G401 (cell line): ENCODE measurements at regions not wholly inside any gene's neighbourhood (a gene's known extent, or its start where the extent isn't known, plus 50 kb on each side); places are given as distances from the start of the nearest gene placed in this dataset.
"Not testable (repeated sequence)": the region's sequence is repeated elsewhere in the genome, so short reads cannot be mapped to it uniquely, and the experiment has no call there.

Experiments used
- DNase-seq: peaks from one replicate; pipeline ENCODE4 v3.0.0-alpha.2; 2015; ENCODE audit warnings: low spot score
- in situ Hi-C: cut with HindIII; loops from 2 replicates; pipeline ENCODE4 v1.10.0; 2016; ENCODE audit warnings: low sequenced_read_pairs, mixed read lengths

DNA sequence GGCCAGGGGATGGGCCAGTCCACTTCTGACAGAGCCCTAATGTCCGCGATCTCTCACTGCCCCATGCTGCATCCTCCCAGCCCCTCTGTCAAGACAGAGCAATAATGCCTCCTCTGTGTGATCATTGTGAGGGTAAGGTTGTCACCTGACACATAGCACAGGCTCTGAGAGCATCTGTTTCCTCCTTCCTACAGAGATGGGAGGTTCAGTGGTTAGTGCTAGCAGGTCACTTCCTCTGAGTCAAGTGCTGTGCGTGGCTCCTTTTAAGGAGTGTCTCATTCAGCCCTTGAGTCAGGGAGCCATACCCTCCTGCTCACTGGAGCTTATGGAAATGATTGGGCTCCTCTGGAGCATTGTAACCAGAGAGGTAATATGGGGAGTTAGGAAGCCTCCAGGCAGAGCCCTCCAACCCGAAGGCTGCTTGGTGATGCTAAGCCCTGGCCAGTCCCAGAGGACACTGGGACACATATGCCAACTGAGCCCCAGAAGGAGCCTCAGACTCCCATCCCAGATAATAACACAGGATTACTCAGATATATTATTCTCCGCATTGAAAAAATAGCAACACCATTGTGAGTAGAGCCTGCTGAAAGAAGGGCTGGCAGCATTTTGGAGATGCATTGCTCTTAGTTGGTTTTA, 189.0 kb downstream of the GALNT1 start:
- no peak for DNase-seq
- in situ Hi-C loops = no loop called here

DNA sequence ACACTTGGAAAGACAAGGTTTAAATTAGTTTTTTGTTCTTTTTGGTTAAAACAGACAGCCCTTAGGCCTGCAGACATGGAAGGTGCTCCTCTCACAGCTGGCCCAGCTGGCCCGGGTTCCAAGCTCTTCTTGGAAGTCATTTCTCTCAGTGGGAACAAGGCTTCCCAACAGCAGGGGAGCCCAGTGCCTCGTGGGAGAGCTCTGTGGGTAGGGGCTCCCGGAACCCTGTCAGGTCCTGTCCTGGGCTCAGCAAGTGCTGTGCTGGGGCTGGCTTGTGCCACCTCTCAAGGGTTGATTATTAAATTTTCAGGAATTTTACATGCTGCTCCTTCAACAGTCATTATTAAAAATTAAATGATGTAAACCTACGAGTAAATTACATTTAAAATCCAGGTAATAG, 189.6 kb downstream of the GALNT1 start:
- DNase-seq = no peak
- in situ Hi-C loops = no loop called here

DNA sequence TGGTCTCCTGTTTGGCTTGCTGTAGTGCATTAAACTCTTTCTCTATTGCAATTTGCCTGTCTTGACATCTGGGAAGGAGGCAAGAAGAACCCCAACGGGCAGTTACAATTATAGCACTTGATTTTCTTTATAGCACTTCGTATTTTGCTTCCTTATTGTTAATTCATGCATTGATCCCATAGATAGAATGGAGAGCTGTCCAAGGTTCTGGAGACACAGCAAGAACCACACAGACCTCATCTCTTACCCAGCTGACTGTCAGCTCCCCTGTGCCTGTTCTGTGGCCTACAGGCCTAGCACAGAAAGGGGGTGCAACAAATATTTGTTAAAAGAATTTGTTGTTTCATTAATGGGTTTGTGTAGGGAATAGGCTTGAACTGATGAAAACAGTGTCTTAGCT, 194.3 kb downstream of the GALNT1 start:
- DNase-seq = no peak
- in situ Hi-C loops = no loop called here

DNA sequence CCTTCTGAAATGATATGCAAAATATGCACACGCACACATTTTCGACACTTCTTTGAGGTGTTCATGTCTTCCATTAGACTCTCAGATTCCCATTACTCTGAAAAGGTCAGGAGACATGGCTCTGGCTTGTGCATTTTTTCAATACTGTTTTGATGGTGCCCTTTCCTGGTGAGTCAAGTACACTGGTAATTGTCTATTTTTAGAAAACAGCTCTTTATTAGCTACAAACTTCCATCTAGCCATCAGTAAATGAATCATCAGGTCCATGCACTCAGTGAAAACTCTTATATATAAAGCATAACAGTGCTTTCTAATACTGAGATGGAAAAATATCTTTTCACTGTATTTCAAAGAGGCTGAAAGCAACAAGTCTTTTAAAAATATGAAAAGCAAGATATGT, 194.9 kb downstream of the GALNT1 start:
- in situ Hi-C loops = no loop called here
- DNase-seq = no peak

DNA sequence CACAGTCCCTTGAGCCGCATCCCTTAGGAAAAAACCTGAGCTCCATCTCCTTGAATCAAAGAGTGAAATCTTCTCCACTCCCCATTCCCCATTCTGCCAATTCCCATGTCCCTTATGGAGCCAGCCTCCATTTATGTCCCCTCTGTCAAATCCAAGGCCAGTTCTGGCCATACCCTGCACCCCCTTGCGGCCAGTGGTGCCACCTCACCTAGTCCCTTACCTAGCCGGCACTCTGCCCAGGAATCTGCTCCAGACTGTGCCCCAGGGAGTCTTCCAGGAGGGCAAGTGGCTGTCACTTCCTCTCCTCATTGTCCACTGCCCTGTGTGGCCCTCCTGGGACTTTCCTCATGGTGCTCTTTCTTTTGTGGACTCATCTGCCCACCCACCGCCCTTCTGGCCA, 195.4 kb upstream of the RMP24 start:
- in situ Hi-C loops = no loop called here
- no peak for DNase-seq

- in situ Hi-C loops = no loop called here
- no peak for DNase-seq
Measured at GRCh38 chr18:35778850-35779627, 193.4 kb upstream of the RMP24 start.

GRCh38 chr18:35780937-35781336, 191.5 kb upstream of the RMP24 start:
- no peak for DNase-seq
- in situ Hi-C loops = no loop called here

DNA sequence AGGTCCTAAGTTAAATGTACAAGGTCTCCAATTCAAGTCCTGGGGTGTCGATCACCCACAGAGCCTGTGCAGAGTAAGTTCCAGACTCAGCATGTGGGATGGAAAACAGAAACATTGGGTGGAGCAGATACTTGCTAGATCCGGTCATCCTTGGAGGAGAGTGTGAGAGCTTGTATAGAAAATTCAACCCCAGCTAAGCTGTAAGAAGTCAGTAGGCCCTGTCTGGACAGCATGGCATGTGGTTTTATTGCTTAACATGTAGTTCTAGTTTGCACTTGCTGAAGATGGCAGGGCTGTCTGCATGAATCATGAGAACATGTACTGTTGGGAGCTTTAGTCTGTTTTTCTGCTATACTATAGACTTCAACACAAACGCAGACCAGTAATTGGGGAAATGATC, 189.6 kb upstream of the RMP24 start:
- in situ Hi-C loops = no loop called here
- no peak for DNase-seq

DNA sequence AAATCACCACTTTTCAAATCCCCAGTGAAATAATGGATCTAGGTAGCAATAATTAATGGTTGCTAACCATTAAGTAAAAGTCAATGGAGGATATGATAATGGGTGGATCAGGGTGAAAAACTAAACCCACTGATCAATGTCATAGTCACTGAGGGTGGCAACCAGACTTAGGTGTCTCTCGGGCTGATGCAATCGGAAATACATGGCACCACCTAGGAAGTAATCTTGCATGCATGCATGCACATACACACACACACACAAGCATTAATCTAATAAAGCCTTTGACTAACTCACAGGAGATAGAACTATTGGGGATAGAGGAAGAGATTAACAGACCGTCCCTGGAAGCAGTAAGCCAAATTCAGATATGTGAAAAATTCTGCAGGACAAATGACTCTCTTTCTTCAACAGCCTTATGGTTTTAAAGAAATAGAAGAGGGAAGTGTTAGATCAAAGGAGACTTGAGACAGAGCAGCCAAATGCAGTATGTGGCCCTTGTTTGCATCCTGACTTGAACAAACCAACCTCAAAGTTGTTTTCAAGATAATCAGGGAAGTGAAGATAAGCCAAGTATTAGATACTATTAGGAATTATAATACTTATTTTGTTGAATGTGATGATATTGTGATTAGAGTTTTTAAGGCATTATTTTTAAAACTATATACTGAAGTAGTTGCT, 186.0 kb upstream of the RMP24 start:
- in situ Hi-C loops = no loop called here
- no peak for DNase-seq

- DNase-seq = no peak
- in situ Hi-C loops = no loop called here
Measured at GRCh38 chr18:35789543-35789942, 182.9 kb upstream of the RMP24 start.

DNA sequence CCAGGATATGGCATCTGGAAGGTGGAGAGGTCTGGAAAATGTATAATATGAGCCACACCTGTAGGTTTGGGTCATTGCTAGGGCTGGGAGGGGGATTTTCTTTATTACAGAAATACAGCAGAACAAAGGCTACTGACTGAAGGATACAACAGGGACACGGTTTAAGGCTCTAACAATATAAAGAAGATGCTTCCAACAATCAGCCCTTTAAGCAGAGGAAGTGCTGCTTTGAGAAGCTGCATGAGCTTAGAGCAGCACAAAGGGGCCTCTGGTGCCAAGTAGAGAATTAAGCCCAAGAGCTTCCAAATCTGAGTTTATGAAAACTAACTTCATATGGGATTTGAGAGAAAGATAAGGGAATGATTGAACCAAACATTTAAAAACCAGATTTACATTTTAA, 174.5 kb upstream of the RMP24 start:
- in situ Hi-C loops = no loop called here
- no peak for DNase-seq

GRCh38 chr18:35803551-35803950, 168.9 kb upstream of the RMP24 start:
- in situ Hi-C loops = no loop called here
- no peak for DNase-seq

GRCh38 chr18:35804377-35804776, 168.1 kb upstream of the RMP24 start:
- in situ Hi-C loops = no loop called here
- no peak for DNase-seq

- DNase-seq = peak; percentile 5
Measured at GRCh38 chr18:35807811-35808335, 164.6 kb upstream of the RMP24 start.

DNA sequence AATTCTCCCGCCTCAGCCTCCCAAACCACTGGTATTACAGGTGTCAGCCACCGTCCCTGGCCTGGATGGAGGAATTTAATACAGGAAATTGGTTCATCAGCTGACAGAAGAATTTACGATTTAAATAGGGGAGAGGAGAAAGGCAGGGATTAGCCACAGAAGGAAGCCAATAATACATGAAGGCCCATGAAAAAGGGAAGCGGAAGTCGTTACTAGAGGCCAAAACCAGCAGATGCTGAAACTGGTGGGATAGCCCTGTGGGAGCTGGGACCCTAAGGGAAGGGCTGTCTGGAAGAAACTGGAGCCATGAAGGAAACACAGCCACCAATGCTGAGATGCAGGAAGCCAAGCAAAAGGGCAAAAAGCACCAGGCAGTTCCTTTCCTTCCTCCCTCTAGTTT, 163.7 kb upstream of the RMP24 start:
- DNase-seq = no peak
- in situ Hi-C loops = no loop called here

More at GRCh38 chr18:35807811-35808335, 164.6 kb upstream of the RMP24 start:
- in situ Hi-C loops = no loop called here

- in situ Hi-C loops = no loop called here
- no peak for DNase-seq
Measured at GRCh38 chr18:35810520-35810919, 162.0 kb upstream of the RMP24 start.

GRCh38 chr18:35811896-35812295, 160.6 kb upstream of the RMP24 start:
- in situ Hi-C loops = no loop called here
- DNase-seq = no peak

GRCh38 chr18:35815011-35815410, 157.5 kb upstream of the RMP24 start:
- in situ Hi-C loops = not testable (repeated sequence)

DNA sequence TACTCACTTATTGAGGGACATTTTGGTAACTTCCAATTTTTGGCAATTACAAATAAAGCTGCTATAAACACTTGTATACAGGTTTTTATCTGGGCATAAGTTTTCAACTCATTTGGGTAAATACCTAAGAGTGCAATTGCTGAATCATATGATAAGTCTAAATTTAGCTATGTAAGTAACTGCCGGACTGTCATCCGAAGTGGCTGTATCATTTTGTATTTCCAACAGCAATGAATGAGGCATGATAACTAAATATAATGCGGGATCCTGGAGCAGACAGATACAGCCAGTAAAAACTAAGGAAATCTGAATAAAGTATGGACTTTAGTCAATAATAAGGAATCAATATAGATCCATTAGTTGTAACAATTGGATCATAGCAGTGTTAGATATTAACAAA, 156.5 kb upstream of the RMP24 start:
- DNase-seq = no peak
- in situ Hi-C loops = no loop called here

More at GRCh38 chr18:35815011-35815410, 157.5 kb upstream of the RMP24 start:
- not testable (repeated sequence) for DNase-seq
